ENCODE measurements at regions not wholly inside any gene's neighbourhood (a gene's known extent, or its start where the extent isn't known, plus 50 kb on each side); places are given as distances from the start of the nearest gene placed in this dataset.
A peak's percentile ranks its signal among the peaks of the same experiment; 100 is the strongest.
"Not testable (repeated sequence)": the region's sequence is repeated elsewhere in the genome, so short reads cannot be mapped to it uniquely, and the experiment has no call there.

DNA sequence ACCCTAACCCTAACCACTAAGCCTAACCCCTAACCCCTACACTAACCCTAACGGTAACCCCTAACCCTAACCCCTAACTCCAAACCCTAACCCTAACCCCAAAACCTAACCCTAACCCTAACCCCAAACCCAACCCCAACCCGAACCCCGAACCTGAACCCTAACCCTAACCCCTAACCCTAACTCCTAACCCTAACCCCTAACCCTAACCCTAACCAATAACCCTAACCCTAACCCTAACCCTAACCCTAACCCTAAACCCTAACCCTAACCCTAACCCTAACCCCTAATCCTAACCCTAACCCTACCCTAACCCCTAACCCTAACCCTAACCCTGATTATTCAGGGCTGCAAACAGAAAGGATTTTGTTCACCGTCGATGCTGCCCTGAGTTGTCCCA, 144.6 kb upstream of the DUSP22 start:
- WGBS: 99% methylated on average over 4 of the region's 5 CpGs
- ATAC-seq; DNase-seq; H3K27ac ChIP-seq (ENCODE audit: low read length); H3K27me3 ChIP-seq (ENCODE audit: control insufficient read depth, insufficient read depth); H3K9me3 ChIP-seq (ENCODE audit: control insufficient read depth, low read length); H3K4me1 ChIP-seq (ENCODE audit: control insufficient read depth, insufficient read depth, low read length); intact Hi-C loops (cut with DNase I); H3K4me3 ChIP-seq (ENCODE audit: low read length): not testable (repeated sequence)

DNA sequence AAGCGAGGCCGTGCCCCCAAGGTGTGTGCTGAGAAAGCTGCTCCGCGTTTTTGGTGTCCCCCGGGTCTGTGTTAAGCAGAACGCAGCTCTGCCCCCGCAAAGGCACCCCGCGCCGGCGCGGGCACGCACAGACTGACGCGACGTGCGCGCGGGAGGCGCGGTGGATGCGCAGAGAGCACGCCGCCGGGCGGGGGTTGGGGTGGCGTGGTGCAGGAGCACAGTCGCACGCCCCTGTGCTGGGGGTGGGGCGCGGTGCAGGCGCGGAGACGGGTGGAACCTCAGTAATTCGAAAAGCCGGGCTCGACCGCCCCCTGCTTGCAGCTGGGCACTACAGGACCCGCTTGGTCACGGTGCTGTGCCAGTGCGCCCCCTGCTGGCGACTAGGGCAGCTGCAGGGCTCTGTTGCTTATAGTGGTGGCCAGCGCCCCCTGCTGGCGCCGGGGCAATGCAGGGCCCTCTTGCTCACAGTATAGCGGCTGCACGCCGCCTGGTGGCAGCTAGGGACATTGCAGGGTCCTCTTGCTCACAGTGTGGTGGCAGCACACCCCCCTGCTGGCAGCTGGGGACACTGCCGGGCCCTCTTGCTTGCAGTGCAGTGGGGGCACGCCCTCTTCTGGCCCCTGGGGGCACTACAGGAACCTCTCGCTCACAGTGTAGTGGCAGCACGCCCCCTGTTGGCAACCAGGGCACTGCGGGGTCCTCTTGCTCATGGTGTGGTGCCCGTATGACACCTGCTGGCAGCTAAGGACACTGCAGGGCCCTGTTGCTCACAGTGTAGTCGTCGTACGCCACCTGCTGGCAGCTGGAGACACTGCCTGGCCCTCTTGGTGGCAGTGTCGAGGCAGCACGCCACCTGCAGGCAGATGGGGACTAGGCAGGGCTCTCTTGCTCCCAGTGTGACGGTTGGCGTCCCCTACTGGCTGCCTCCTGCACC, 144.0 kb upstream of the DUSP22 start:
- H3K4me1 ChIP-seq (ENCODE audit: control insufficient read depth, insufficient read depth, low read length); H3K9me3 ChIP-seq (ENCODE audit: control insufficient read depth, low read length); H3K27me3 ChIP-seq (ENCODE audit: control insufficient read depth, insufficient read depth); intact Hi-C loops (cut with DNase I); H3K4me3 ChIP-seq (ENCODE audit: low read length); ATAC-seq; H3K27ac ChIP-seq (ENCODE audit: low read length): not testable (repeated sequence)
- 84% methylated on average over 61 of the region's 61 CpGs for WGBS
- peak; percentile 36 to 67 (median 64) for DNase-seq

- H3K27ac ChIP-seq (ENCODE audit: low read length): not testable (repeated sequence)
Observed at GRCh38 chr6:150147-150546, 142.1 kb upstream of the DUSP22 start.

GRCh38 chr6:152436-152835, 139.9 kb upstream of the DUSP22 start:
- H3K27ac ChIP-seq (ENCODE audit: low read length); H3K4me3 ChIP-seq (ENCODE audit: low read length); H3K9me3 ChIP-seq (ENCODE audit: control insufficient read depth, low read length); ATAC-seq; DNase-seq; intact Hi-C loops (cut with DNase I); H3K4me1 ChIP-seq (ENCODE audit: control insufficient read depth, insufficient read depth, low read length); H3K27me3 ChIP-seq (ENCODE audit: control insufficient read depth, insufficient read depth): not testable (repeated sequence)
- 74% methylated on average over 3 of the region's 3 CpGs for WGBS

More at GRCh38 chr6:150147-150546, 142.1 kb upstream of the DUSP22 start:
- DNase-seq; intact Hi-C loops (cut with DNase I); ATAC-seq; H3K9me3 ChIP-seq (ENCODE audit: control insufficient read depth, low read length); H3K4me1 ChIP-seq (ENCODE audit: control insufficient read depth, insufficient read depth, low read length); H3K4me3 ChIP-seq (ENCODE audit: low read length); H3K27me3 ChIP-seq (ENCODE audit: control insufficient read depth, insufficient read depth): not testable (repeated sequence)
- WGBS: 59% methylated on average over 1 of the region's 1 CpG

GRCh38 chr6:153026-153425, 139.3 kb upstream of the DUSP22 start:
- H3K27me3 ChIP-seq (ENCODE audit: control insufficient read depth, insufficient read depth); H3K4me1 ChIP-seq (ENCODE audit: control insufficient read depth, insufficient read depth, low read length); ATAC-seq; H3K27ac ChIP-seq (ENCODE audit: low read length); DNase-seq; H3K9me3 ChIP-seq (ENCODE audit: control insufficient read depth, low read length); H3K4me3 ChIP-seq (ENCODE audit: low read length); intact Hi-C loops (cut with DNase I): not testable (repeated sequence)
- 33% methylated on average over 2 of the region's 2 CpGs for WGBS

DNA sequence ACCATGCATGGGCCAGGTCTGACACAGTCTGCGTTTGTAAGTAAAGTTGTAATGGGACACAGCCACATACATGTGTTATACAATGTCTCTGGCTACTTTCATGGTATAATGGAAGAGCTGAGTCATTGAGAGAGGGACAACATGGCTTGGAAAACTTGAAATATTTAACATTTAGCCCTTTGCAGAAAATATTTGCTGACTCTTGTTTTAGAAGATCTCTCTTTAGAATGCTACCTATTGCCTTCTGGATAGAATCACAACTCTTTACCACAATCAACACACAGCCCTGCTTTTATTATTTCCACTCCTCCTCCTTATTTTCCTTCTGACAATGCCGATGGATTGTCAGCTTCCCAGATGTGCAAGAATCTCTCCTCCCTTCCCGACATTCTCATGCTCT, 138.4 kb upstream of the DUSP22 start:
- 58% methylated on average over 3 of the region's 3 CpGs for WGBS
- H3K4me1 ChIP-seq (ENCODE audit: control insufficient read depth, insufficient read depth, low read length); ATAC-seq; intact Hi-C loops (cut with DNase I); H3K4me3 ChIP-seq (ENCODE audit: low read length); H3K27ac ChIP-seq (ENCODE audit: low read length); H3K27me3 ChIP-seq (ENCODE audit: control insufficient read depth, insufficient read depth); H3K9me3 ChIP-seq (ENCODE audit: control insufficient read depth, low read length); DNase-seq: not testable (repeated sequence)

DNA sequence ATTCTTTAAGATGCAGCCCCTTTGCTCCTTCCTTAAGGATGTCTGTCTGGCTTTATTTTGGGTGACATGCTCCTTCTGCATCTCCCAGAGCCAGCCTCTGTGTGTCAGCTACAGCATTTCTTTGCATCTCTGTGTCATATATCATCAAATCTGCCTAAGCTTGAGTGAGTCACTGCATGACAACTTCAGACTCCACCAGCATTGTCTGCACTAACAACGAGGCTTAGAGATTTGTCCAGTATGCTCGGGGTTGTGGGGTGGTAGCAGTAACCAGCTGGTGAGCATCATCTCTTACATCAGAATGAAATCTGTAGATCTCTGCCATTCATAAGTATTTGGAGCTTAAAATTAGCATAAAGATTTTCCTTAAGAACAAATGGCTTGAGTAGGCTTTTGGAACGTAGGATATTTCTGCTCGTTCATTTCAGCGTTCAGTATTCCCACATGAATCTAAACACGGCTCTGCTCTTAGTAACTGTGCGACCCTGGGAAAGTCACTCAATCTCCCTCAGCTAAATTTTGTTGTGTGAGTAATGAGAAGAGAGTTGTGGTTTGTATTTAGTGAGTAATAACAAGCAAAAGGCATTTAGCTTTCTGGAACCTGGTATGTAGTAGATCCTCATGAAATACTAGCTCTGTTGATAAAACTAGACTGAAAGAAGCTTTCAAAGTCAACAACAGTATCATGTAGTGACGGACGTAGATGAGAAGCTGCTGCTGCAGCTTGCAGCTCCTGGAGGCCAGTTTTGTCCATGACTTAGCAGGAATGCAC, 137.8 kb upstream of the DUSP22 start:
- ATAC-seq; intact Hi-C loops (cut with DNase I); H3K4me1 ChIP-seq (ENCODE audit: control insufficient read depth, insufficient read depth, low read length); H3K4me3 ChIP-seq (ENCODE audit: low read length); H3K27ac ChIP-seq (ENCODE audit: low read length); DNase-seq; H3K27me3 ChIP-seq (ENCODE audit: control insufficient read depth, insufficient read depth); H3K9me3 ChIP-seq (ENCODE audit: control insufficient read depth, low read length): not testable (repeated sequence)
- WGBS: 59% methylated on average over 9 of the region's 9 CpGs

GRCh38 chr6:156010-156409, 136.3 kb upstream of the DUSP22 start:
- Histone ChIP-seq H3K9me3 (ENCODE audit: control insufficient read depth, low read length) (no peaks in the 10 kb centered on the region), H3K4me1 (ENCODE audit: control insufficient read depth, insufficient read depth, low read length) (no peaks in the 10 kb centered on the region), H3K4me3 (ENCODE audit: low read length) (no peak overlapping the region), H3K27ac (ENCODE audit: low read length) (no peak overlapping the region), H3K27me3 (ENCODE audit: control insufficient read depth, insufficient read depth) (no peaks in the 10 kb centered on the region)
- WGBS: 70% methylated on average over 5 of the region's 5 CpGs
- intact Hi-C loops (cut with DNase I): no loop called here
- DNase-seq (no peak), ATAC-seq (no peak)

- H3K4me3 ChIP-seq (ENCODE audit: low read length); ATAC-seq; intact Hi-C loops (cut with DNase I); H3K9me3 ChIP-seq (ENCODE audit: control insufficient read depth, low read length); H3K4me1 ChIP-seq (ENCODE audit: control insufficient read depth, insufficient read depth, low read length); H3K27ac ChIP-seq (ENCODE audit: low read length); DNase-seq; H3K27me3 ChIP-seq (ENCODE audit: control insufficient read depth, insufficient read depth): not testable (repeated sequence)
- WGBS: 66% methylated on average over 4 of the region's 4 CpGs
Observed at GRCh38 chr6:156441-157140, 135.7 kb upstream of the DUSP22 start.

DNA sequence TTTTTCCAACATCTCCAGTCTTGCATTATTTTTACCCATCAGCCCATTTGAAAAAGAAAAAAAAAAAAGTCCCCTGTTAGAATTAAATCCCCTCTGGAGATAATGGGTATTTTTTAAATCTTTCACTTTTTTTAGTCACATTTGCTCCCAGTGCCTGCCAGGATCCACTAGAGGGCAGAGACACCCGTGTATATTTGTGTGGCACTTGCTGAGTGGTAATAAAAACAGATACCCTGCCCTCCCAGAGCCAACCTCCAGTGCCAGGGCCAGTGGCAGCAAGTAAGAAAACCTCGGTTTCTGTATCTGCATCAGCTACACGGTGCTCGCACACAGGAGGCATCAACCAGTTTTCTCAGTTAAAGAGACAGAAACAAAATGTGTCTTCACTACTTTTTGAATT, 135.1 kb upstream of the DUSP22 start:
- H3K4me1 ChIP-seq (ENCODE audit: control insufficient read depth, insufficient read depth, low read length); DNase-seq; H3K9me3 ChIP-seq (ENCODE audit: control insufficient read depth, low read length); H3K27me3 ChIP-seq (ENCODE audit: control insufficient read depth, insufficient read depth); ATAC-seq; intact Hi-C loops (cut with DNase I); H3K4me3 ChIP-seq (ENCODE audit: low read length); H3K27ac ChIP-seq (ENCODE audit: low read length): not testable (repeated sequence)
- 28% methylated on average over 4 of the region's 4 CpGs for WGBS

GRCh38 chr6:161657-162056, 130.6 kb upstream of the DUSP22 start:
- H3K4me1 ChIP-seq (ENCODE audit: control insufficient read depth, insufficient read depth, low read length): not testable (repeated sequence)

More at GRCh38 chr6:161657-162056, 130.6 kb upstream of the DUSP22 start:
- ATAC-seq; intact Hi-C loops (cut with DNase I); H3K27ac ChIP-seq (ENCODE audit: low read length); H3K27me3 ChIP-seq (ENCODE audit: control insufficient read depth, insufficient read depth); DNase-seq; H3K4me3 ChIP-seq (ENCODE audit: low read length); H3K9me3 ChIP-seq (ENCODE audit: control insufficient read depth, low read length): not testable (repeated sequence)
- 81% methylated on average over 2 of the region's 2 CpGs for WGBS
